Prostate gland (tissue), 2 donors: ENCODE measurements at regions not wholly inside any gene's neighbourhood (a gene's known extent, or its start where the extent isn't known, plus 50 kb on each side); places are given as distances from the start of the nearest gene placed in this dataset.

Source experiments
- DNase-seq: peaks from one replicate; pipeline ENCODE4 v3.0.0-alpha.2; 2019; ENCODE audit warnings: low spot score
- H3K27ac ChIP-seq, 2 donors: fragments of 200-600 bp; sonication (generic); 2 replicates each; pipeline ENCODE4 v1.5.1; 2017 to 2019
- H3K27me3 ChIP-seq: fragments of 200-600 bp; sonication (generic); replicated peaks from 2 replicates; pipeline ENCODE4 v1.5.1; 2019; ENCODE audit not compliant: insufficient read depth
- H3K36me3 ChIP-seq, 2 donors: fragments of 200-600 bp; sonication (generic); 1 replicate in 1 of 2; 2 replicates in 1 of 2; pipeline versions ENCODE4 v1.5.1 to v1.8.1; 2017 to 2019
- H3K4me1 ChIP-seq: fragments of 200-600 bp; sonication (generic); replicated peaks from 2 replicates; pipeline ENCODE4 v1.5.1; 2019
- H3K4me3 ChIP-seq, 2 donors: fragments of 200-600 bp; sonication (generic); 2 replicates each; pipeline ENCODE4 v1.5.1; 2017 to 2019
- H3K9me3 ChIP-seq: fragments of 200-600 bp; sonication (generic); 2 replicates; pipeline ENCODE4 v1.5.1; 2017
- POLR2A ChIP-seq: fragments of 450-650 bp; IDR thresholded peaks from one replicate; pipeline ENCODE4 v1.6.1; 2016; ENCODE audit warnings: antibody characterized with exemption, mild to moderate bottlenecking
- POLR2AphosphoS5 ChIP-seq: sonication (generic); formaldehyde crosslinking; IDR thresholded peaks from one replicate; pipeline ENCODE4 v1.6.1; 2017; ENCODE audit warnings: antibody characterized with exemption
- WGBS: methylation state at CpG from one replicate; pipeline ENCODE4 v1.1.5; 2018; 5-methylcytosine and 5-hydroxymethylcytosine counted together
- intact Hi-C: fragments of 100-400 bp; cut with DNase I; formaldehyde crosslinking; loops from one replicate; pipeline ENCODE4 v1.14.2; 2022
- TF ChIP-seq, protein P1 (sequence below), 4 experiments: fragments of 200-600 bp in 2 of 4; fragments of 450-650 bp in 2 of 4; sonication (generic) in 2 of 4; IDR thresholded peaks; 1 replicate in 3 of 4; 2 replicates in 1 of 4; pipeline ENCODE4 v1.5.1; 2016 to 2019; ENCODE audit warnings: antibody characterized with exemption in 4 of 4, mild to moderate bottlenecking in 2 of 4, moderate library complexity in 2 of 4

GRCh38 chr1:200265104-200265503 is 144.7 kb downstream of the ZNF281 start:
- intact Hi-C loops: no loop called here
- Histone ChIP-seq H3K27ac (no peak overlapping the region), H3K36me3 (no peaks in the 10 kb centered on the region), H3K9me3 (no peaks in the 10 kb centered on the region), H3K4me1 (no peaks in the 10 kb centered on the region), H3K27me3 (no peaks in the 10 kb centered on the region), H3K4me3 (no peak overlapping the region)
- TF ChIP-seq POLR2A: no peak
- TF ChIP-seq POLR2AphosphoS5: no peak
- TF ChIP-seq, protein P1, sequence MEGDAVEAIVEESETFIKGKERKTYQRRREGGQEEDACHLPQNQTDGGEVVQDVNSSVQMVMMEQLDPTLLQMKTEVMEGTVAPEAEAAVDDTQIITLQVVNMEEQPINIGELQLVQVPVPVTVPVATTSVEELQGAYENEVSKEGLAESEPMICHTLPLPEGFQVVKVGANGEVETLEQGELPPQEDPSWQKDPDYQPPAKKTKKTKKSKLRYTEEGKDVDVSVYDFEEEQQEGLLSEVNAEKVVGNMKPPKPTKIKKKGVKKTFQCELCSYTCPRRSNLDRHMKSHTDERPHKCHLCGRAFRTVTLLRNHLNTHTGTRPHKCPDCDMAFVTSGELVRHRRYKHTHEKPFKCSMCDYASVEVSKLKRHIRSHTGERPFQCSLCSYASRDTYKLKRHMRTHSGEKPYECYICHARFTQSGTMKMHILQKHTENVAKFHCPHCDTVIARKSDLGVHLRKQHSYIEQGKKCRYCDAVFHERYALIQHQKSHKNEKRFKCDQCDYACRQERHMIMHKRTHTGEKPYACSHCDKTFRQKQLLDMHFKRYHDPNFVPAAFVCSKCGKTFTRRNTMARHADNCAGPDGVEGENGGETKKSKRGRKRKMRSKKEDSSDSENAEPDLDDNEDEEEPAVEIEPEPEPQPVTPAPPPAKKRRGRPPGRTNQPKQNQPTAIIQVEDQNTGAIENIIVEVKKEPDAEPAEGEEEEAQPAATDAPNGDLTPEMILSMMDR (IDR thresholded peaks at IDR 0.05): no peak
- no peak for DNase-seq
- WGBS: 41% methylated on average over 1 of the region's 1 CpG

- H3K36me3 ChIP-seq: no peaks in the 10 kb centered on the region
- no peaks in the 10 kb centered on the region for H3K27me3 ChIP-seq
- 89% methylated on average over 3 of the region's 3 CpGs for WGBS
- intact Hi-C loops: no loop called here
- H3K9me3 ChIP-seq: no peaks in the 10 kb centered on the region
- DNase-seq: no peak
- no peak overlapping the region for H3K4me3 ChIP-seq
- H3K4me1 ChIP-seq: no peaks in the 10 kb centered on the region
- no peak overlapping the region for H3K27ac ChIP-seq
- TF ChIP-seq POLR2AphosphoS5 (no peak), POLR2A (no peak)
- TF ChIP-seq, protein P1 (IDR thresholded peaks at IDR 0.05): no peak
Observed at GRCh38 chr1:200263203-200263602, 146.6 kb downstream of the ZNF281 start.

GRCh38 chr1:200262326-200262965 is 147.4 kb downstream of the ZNF281 start:
- Histone ChIP-seq H3K27ac (no peak overlapping the region), H3K36me3 (no peaks in the 10 kb centered on the region), H3K27me3 (no peaks in the 10 kb centered on the region), H3K9me3 (no peaks in the 10 kb centered on the region), H3K4me1 (no peaks in the 10 kb centered on the region), H3K4me3 (no peak overlapping the region)
- intact Hi-C loops: no loop called here
- WGBS: 86% methylated on average over 7 of the region's 7 CpGs
- no peak for DNase-seq
- no peak for TF ChIP-seq POLR2AphosphoS5
- TF ChIP-seq, protein P1 (IDR thresholded peaks at IDR 0.05): no peak
- no peak for TF ChIP-seq POLR2A

DNA sequence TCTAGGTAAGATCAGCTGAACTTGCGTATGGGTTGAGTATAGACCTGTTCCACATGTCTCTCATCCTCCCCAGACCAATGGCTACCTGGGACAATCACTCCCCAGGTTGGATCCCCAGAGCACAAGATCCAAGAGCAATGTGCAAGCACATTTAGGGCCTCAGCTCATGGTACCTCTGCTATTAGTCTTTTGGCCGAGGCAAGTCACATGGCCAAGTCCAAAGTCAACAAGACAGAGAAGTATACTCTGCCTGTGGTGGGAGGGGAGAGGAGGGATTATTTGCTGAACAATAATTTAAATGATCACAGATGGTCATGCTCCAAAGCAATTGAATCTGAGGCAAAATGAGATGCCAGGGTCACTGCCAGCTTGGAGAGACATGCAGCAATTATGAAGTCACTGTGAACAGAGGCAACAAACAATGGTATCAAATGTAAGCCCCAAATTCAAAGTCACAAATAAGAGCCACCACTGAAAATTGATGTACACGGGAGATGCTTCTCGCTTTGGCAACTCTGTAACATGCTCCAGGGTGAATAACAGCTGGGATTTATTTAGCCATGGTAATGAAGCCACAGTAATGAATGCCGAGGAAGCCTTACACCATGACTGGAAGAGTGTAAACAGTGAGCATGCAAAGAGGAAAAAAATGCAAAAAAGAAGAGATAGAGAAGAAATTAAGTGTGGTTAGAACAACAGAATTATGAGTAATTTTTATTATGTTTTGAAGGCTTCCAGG is 149.1 kb downstream of the ZNF281 start:
- TF ChIP-seq POLR2AphosphoS5 (no peak), POLR2A (no peak)
- TF ChIP-seq, protein P1 (IDR thresholded peaks at IDR 0.05): no peak
- no peak for DNase-seq
- intact Hi-C loops: no loop called here
- 56% methylated on average over 5 of the region's 5 CpGs for WGBS
- no peaks in the 10 kb centered on the region for H3K9me3 ChIP-seq
- H3K36me3 ChIP-seq: no peaks in the 10 kb centered on the region
- no peaks in the 10 kb centered on the region for H3K27me3 ChIP-seq
- H3K4me1 ChIP-seq: no peaks in the 10 kb centered on the region
- H3K27ac ChIP-seq: no peak overlapping the region
- no peak overlapping the region for H3K4me3 ChIP-seq
